A673 (cell line): ENCODE measurements at regions not wholly inside any gene's neighbourhood (a gene's known extent, or its start where the extent isn't known, plus 50 kb on each side); places are given as distances from the start of the nearest gene placed in this dataset.

Source experiments
- BruUV-seq: library from RNA; stranded (reverse); fragments of 400-500 nt; replicated peaks from 2 replicates; lab custom pipeline; 2021; lab: Mats Ljungman, UMichigan
- CTCF ChIA-PET: fragments of 300-600 bp; sonication (Branson Sonifier 250); formaldehyde crosslinking; loops from one replicate; lab custom pipeline; 2022; ENCODE audit warnings: antibody characterized with exemption; lab: Charles Lee
- POLR2A ChIA-PET: fragments of 300-600 bp; sonication (Branson Sonifier 250); formaldehyde crosslinking; loops from one replicate; lab custom pipeline; 2022; ENCODE audit warnings: antibody characterized with exemption; ENCODE audit not compliant: low non-redundant PET; lab: Charles Lee
- DNase-seq: peaks from one replicate; pipeline ENCODE4 v3.0.0-alpha.2; 2015; ENCODE audit warnings: low spot score
- H3K27ac ChIP-seq: fragments of 200-600 bp; sonication (generic); 2 replicates; pipeline ENCODE4 v1.5.1; 2016; ENCODE audit warnings: mixed run types, low read depth, mild to moderate bottlenecking, mixed read lengths, antibody characterized with exemption, low read length; ENCODE audit not compliant: poor library complexity, severe bottlenecking
- H3K27me3 ChIP-seq: fragments of 200-600 bp; sonication (generic); replicated peaks from 2 replicates; pipeline ENCODE4 v1.6.1; 2017; ENCODE audit warnings: mixed run types, low read depth, mild to moderate bottlenecking, mixed read lengths, antibody characterized with exemption, low read length; ENCODE audit not compliant: insufficient read depth, poor library complexity
- H3K36me3 ChIP-seq: fragments of 200-600 bp; sonication (generic); 2 replicates; pipeline ENCODE4 v1.6.1; 2016; ENCODE audit warnings: mixed run types, mild to moderate bottlenecking, mixed read lengths, antibody characterized with exemption, low read length; ENCODE audit not compliant: insufficient read depth, poor library complexity, severe bottlenecking
- H3K4me1 ChIP-seq: fragments of 200-600 bp; sonication (generic); 2 replicates; pipeline ENCODE4 v1.6.1; 2017; ENCODE audit warnings: mixed run types, mild to moderate bottlenecking, mixed read lengths, antibody characterized with exemption, low read length; ENCODE audit not compliant: insufficient read depth, poor library complexity, severe bottlenecking
- H3K4me3 ChIP-seq: fragments of 200-600 bp; sonication (generic); 2 replicates; pipeline ENCODE4 v1.5.1; 2016; ENCODE audit warnings: low read depth, mixed run types, mild to moderate bottlenecking, mixed read lengths, low read length; ENCODE audit not compliant: poor library complexity, severe bottlenecking
- H3K9me3 ChIP-seq: fragments of 200-600 bp; sonication (generic); 2 replicates; pipeline ENCODE4 v1.6.1; 2016; ENCODE audit warnings: mixed run types, low read depth, mild to moderate bottlenecking, mixed read lengths, antibody characterized with exemption, low read length; ENCODE audit not compliant: poor library complexity, severe bottlenecking
- EZH2 ChIP-seq: fragments of 200-600 bp; sonication (generic); IDR thresholded peaks from 2 replicates; pipeline ENCODE4 v1.6.1; 2017; ENCODE audit warnings: borderline replicate concordance, low read depth, mild to moderate bottlenecking, mixed read lengths, antibody characterized with exemption, low read length; ENCODE audit not compliant: poor library complexity, severe bottlenecking
- intact Hi-C: fragments of 100-400 bp; cut with micrococcal nuclease; formaldehyde crosslinking; loops from one replicate; pipeline ENCODE4 v1.10.0; 2022; ENCODE audit not compliant: unreplicated experiment
- TF ChIP-seq, protein P1 (sequence below): fragments of 300-800, 200-600 bp; sonication (generic); conservative IDR thresholded peaks from 2 replicates; pipeline ENCODE4 v1.5.1; 2017; ENCODE audit warnings: low read depth, mild to moderate bottlenecking, antibody characterized with exemption, low read length, moderate library complexity, mixed read lengths

- no peak for DNase-seq
- no peak for TF ChIP-seq EZH2
- TF ChIP-seq, protein P1, sequence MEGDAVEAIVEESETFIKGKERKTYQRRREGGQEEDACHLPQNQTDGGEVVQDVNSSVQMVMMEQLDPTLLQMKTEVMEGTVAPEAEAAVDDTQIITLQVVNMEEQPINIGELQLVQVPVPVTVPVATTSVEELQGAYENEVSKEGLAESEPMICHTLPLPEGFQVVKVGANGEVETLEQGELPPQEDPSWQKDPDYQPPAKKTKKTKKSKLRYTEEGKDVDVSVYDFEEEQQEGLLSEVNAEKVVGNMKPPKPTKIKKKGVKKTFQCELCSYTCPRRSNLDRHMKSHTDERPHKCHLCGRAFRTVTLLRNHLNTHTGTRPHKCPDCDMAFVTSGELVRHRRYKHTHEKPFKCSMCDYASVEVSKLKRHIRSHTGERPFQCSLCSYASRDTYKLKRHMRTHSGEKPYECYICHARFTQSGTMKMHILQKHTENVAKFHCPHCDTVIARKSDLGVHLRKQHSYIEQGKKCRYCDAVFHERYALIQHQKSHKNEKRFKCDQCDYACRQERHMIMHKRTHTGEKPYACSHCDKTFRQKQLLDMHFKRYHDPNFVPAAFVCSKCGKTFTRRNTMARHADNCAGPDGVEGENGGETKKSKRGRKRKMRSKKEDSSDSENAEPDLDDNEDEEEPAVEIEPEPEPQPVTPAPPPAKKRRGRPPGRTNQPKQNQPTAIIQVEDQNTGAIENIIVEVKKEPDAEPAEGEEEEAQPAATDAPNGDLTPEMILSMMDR = no peak
- H3K9me3 ChIP-seq = no peaks in the 10 kb centered on the region
- H3K4me1 ChIP-seq = no peaks in the 10 kb centered on the region
- no TSS peak for BruUV-seq
- H3K4me3 ChIP-seq = no peak overlapping the region
- H3K36me3 ChIP-seq = no peaks in the 10 kb centered on the region
- ChIA-PET CTCF (no interaction called here), POLR2A (no interaction called here)
- no peak overlapping the region for H3K27ac ChIP-seq
- intact Hi-C loops = no loop called here
- no peaks in the 10 kb centered on the region for H3K27me3 ChIP-seq
Measured at GRCh38 chr7:85773116-85773728, 586.4 kb upstream of the SEMA3D start.

DNA sequence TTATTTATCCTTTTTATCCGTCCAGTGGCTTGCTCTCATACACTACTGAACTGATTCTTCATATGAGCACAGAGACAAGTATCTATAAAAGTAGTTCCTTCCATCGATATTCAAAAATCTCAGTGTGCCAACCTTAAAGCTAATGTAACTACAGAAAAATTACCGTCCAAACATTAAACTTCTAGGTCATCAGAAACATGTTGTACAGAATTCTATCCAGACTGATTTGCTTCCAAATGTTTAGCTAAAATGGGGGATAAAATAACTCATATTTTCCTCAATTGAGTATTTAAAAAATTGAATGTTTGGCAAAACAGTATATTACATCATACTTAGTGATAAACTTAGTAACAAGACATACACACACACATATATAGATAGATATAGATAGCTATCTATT lies 584.7 kb upstream of the SEMA3D start:
- H3K36me3 ChIP-seq = no peaks in the 10 kb centered on the region
- TF ChIP-seq, protein P1 = no peak
- TF ChIP-seq EZH2 = no peak
- H3K9me3 ChIP-seq = no peaks in the 10 kb centered on the region
- no peaks in the 10 kb centered on the region for H3K4me1 ChIP-seq
- no peak overlapping the region for H3K27ac ChIP-seq
- no TSS peak for BruUV-seq
- DNase-seq = no peak
- no peaks in the 10 kb centered on the region for H3K27me3 ChIP-seq
- POLR2A ChIA-PET = no interaction called here
- no peak overlapping the region for H3K4me3 ChIP-seq
- intact Hi-C loops = no loop called here
- CTCF ChIA-PET = no interaction called here

DNA sequence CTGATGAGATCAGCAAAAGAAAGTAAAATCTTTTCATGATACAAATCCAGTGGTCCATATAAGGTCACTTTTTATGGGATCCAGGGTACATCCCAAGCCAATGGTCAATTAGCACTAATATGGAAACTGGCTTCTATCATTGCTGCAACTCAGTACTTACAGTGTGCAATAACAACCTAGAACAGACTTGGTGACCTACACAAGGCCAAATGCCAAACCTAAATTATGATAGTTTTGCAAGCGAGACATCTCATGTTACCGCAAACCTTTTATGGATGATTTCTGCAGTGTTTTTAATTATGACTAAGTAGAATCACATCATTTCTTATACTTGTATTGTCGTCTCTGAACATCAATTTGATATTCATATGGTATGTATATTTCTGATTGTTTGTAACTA lies 583.5 kb upstream of the SEMA3D start:
- BruUV-seq = no TSS peak
- no peaks in the 10 kb centered on the region for H3K36me3 ChIP-seq
- no peaks in the 10 kb centered on the region for H3K4me1 ChIP-seq
- no peak overlapping the region for H3K4me3 ChIP-seq
- no peak overlapping the region for H3K27ac ChIP-seq
- H3K9me3 ChIP-seq = no peaks in the 10 kb centered on the region
- POLR2A ChIA-PET = no interaction called here
- TF ChIP-seq EZH2 = no peak
- no peak for DNase-seq
- CTCF ChIA-PET = no interaction called here
- no peaks in the 10 kb centered on the region for H3K27me3 ChIP-seq
- intact Hi-C loops = no loop called here
